COLO829 (cell line): ENCODE measurements at regions not wholly inside any gene's neighbourhood (a gene's known extent, or its start where the extent isn't known, plus 50 kb on each side); places are given as distances from the start of the nearest gene placed in this dataset.

Source experiments
- DNase-seq: peaks from one replicate; pipeline ENCODE4 v3.0.0; 2012; ENCODE audit warnings: low spot score

GRCh38 chrX:79300856-79301255, 66.3 kb downstream of the ITM2A start:
- no peak for DNase-seq

- DNase-seq = no peak
Observed at GRCh38 chrX:79290596-79290995, 76.5 kb downstream of the ITM2A start.

- DNase-seq = no peak
Observed at GRCh38 chrX:79288733-79289132, 78.4 kb downstream of the ITM2A start.

GRCh38 chrX:79287724-79288123, 79.4 kb downstream of the ITM2A start:
- no peak for DNase-seq

GRCh38 chrX:79281775-79282174, 85.4 kb downstream of the ITM2A start:
- DNase-seq = no peak

GRCh38 chrX:79270401-79270800, 96.7 kb downstream of the ITM2A start:
- peak; percentile 13 for DNase-seq

GRCh38 chrX:79268788-79269187, 98.3 kb downstream of the ITM2A start:
- peak; percentile 53 for DNase-seq

- DNase-seq = no peak
Observed at GRCh38 chrX:79266702-79267101, 100.4 kb downstream of the ITM2A start.

- no peak for DNase-seq
Observed at GRCh38 chrX:79263550-79263949, 103.6 kb downstream of the ITM2A start.

GRCh38 chrX:79259073-79259689, 108.0 kb downstream of the ITM2A start:
- no peak for DNase-seq

GRCh38 chrX:79243691-79244090, 99.2 kb downstream of the GPR174 start:
- no peak for DNase-seq

- DNase-seq = no peak
Observed at GRCh38 chrX:79235899-79236298, 91.4 kb downstream of the GPR174 start.

- DNase-seq = no peak
Observed at GRCh38 chrX:79231662-79232061, 87.2 kb downstream of the GPR174 start.
